Right lobe of liver (tissue), 6 donors: ENCODE measurements at regions not wholly inside any gene's neighbourhood (a gene's known extent, or its start where the extent isn't known, plus 50 kb on each side); places are given as distances from the start of the nearest gene placed in this dataset.

Source experiments
- ATAC-seq, 4 donors: fragments of 200-7000 bp; cut with Tn5 transposase; one replicate each; pipeline ENCODE4 v1.9.1; 2020; ENCODE audit warnings: mild to moderate bottlenecking in 4 of 4, moderate library complexity in 4 of 4
- DNase-seq, 3 donors: peaks; one replicate each; pipeline ENCODE4 v3.0.0-alpha.2; 2020
- H3K27ac ChIP-seq, 3 donors: fragments of 200-600 bp; one replicate each; pipeline ENCODE4 v1.8.0; 2022
- H3K27me3 ChIP-seq, 2 donors: fragments of 200-600 bp; one replicate each; pipeline ENCODE4 v1.8.0; 2022
- H3K36me3 ChIP-seq, 4 donors: fragments of 200-600 bp; sonication (generic) in 1 of 4; one replicate each; pipeline versions ENCODE4 v1.5.1 to v1.8.0; 2017 to 2022; ENCODE audit warnings: control low read depth in 1 of 4
- H3K4me1 ChIP-seq, 4 donors: fragments of 200-600 bp; sonication (generic) in 1 of 4; one replicate each; pipeline versions ENCODE4 v1.5.1 to v1.8.0; 2017 to 2022; ENCODE audit warnings: control low read depth in 1 of 4
- H3K4me3 ChIP-seq, 3 donors: fragments of 200-600 bp; one replicate each; pipeline ENCODE4 v1.8.0; 2022
- H3K9me3 ChIP-seq, 4 donors: fragments of 200-600 bp; sonication (generic) in 1 of 4; one replicate each; pipeline versions ENCODE4 v1.5.1 to v1.8.0; 2017 to 2022; ENCODE audit warnings: control low read depth in 1 of 4
- CTCF ChIP-seq, 4 donors: fragments of 200-600 bp in 3 of 4; fragments of 450-650 bp in 1 of 4; IDR thresholded peaks; one replicate each; pipeline versions ENCODE4 v1.5.1 to v1.8.0; 2016 to 2022; ENCODE audit warnings: antibody characterized with exemption in 4 of 4, mild to moderate bottlenecking in 2 of 4
- POLR2A ChIP-seq: fragments of 450-650 bp; IDR thresholded peaks from one replicate; pipeline ENCODE4 v1.6.1; 2017; ENCODE audit warnings: antibody characterized with exemption, mild to moderate bottlenecking
- WGBS: methylation state at CpG from one replicate; pipeline ENCODE4 v1.1.6; 2018; ENCODE audit warnings: low coverage, low lambda C conversion rate; ENCODE audit not compliant: insufficient coverage; ENCODE audit errors: missing lambda C conversion rate; 5-methylcytosine and 5-hydroxymethylcytosine counted together
- intact Hi-C, 2 donors: fragments of 100-400 bp; cut with DNase I; formaldehyde crosslinking; loops; one replicate each; pipeline versions ENCODE4 v1.11.2 to v1.14.1; 2022
- donor health status: DM: no; HTN: yes; CAD: no.
- donor health status: DM: no; HTN: no; CAD: no.
- donor health status: DM: no; HTN: no; CAD: no.
- donor health status: DM: no; HTN: yes; CAD: no.
- donor health status: DM: no; HTN: yes; CAD: no.

- TF ChIP-seq POLR2A (no peak), CTCF (IDR thresholded peaks at IDR 0.05) (no peak)
- Histone ChIP-seq H3K9me3 (no peaks in the 10 kb centered on the region), H3K36me3 (no peaks in the 10 kb centered on the region), H3K27ac (no peak overlapping the region), H3K27me3 (no peaks in the 10 kb centered on the region), H3K4me1 (no peaks in the 10 kb centered on the region), H3K4me3 (no peak overlapping the region)
- ATAC-seq (no peak), DNase-seq (no peak)
- 93% methylated on average over 6 of the region's 7 CpGs for WGBS
- intact Hi-C loops, result no loop called here
Observed at GRCh38 chrX:7318241-7318640, 170.3 kb upstream of the PUDP start.

- 96% methylated on average over 2 of the region's 2 CpGs for WGBS
- DNase-seq, result no peak
- Histone ChIP-seq H3K4me1 (no peaks in the 10 kb centered on the region), H3K36me3 (no peaks in the 10 kb centered on the region), H3K9me3 (no peaks in the 10 kb centered on the region), H3K4me3 (no peak overlapping the region), H3K27me3 (no peaks in the 10 kb centered on the region), H3K27ac (no peak overlapping the region)
- intact Hi-C loops, result no loop called here
- TF ChIP-seq CTCF (IDR thresholded peaks at IDR 0.05) (no peak), POLR2A (no peak)
- ATAC-seq, result no peak
Observed at GRCh38 chrX:7316887-7317286, 168.9 kb upstream of the PUDP start.

GRCh38 chrX:7316280-7316679, 168.3 kb upstream of the PUDP start:
- no peak overlapping the region for H3K27ac ChIP-seq
- H3K36me3 ChIP-seq, result no peaks in the 10 kb centered on the region
- no peak for ATAC-seq
- intact Hi-C loops, result no loop called here
- TF ChIP-seq POLR2A (no peak), CTCF (IDR thresholded peaks at IDR 0.05) (no peak)
- H3K4me1 ChIP-seq, result no peaks in the 10 kb centered on the region
- no peaks in the 10 kb centered on the region for H3K9me3 ChIP-seq
- H3K4me3 ChIP-seq, result no peak overlapping the region
- H3K27me3 ChIP-seq, result no peaks in the 10 kb centered on the region
- no peak for DNase-seq

- 93% methylated on average over 3 of the region's 4 CpGs for WGBS
- ATAC-seq, result no peak
- H3K27me3 ChIP-seq, result no peaks in the 10 kb centered on the region
- no peak overlapping the region for H3K27ac ChIP-seq
- intact Hi-C loops, result no loop called here
- H3K36me3 ChIP-seq, result no peaks in the 10 kb centered on the region
- no peak overlapping the region for H3K4me3 ChIP-seq
- DNase-seq, result no peak
- TF ChIP-seq POLR2A, result no peak
- no peak for TF ChIP-seq CTCF (IDR thresholded peaks at IDR 0.05)
- no peaks in the 10 kb centered on the region for H3K4me1 ChIP-seq
- no peaks in the 10 kb centered on the region for H3K9me3 ChIP-seq
Observed at GRCh38 chrX:7314425-7314824, 166.5 kb upstream of the PUDP start.

- DNase-seq, result no peak
- H3K27ac ChIP-seq, result no peak overlapping the region
Observed at GRCh38 chrX:7307720-7308119, 159.8 kb upstream of the PUDP start.

More at GRCh38 chrX:7307720-7308119, 159.8 kb upstream of the PUDP start:
- TF ChIP-seq POLR2A, result no peak
- no peak for TF ChIP-seq CTCF (IDR thresholded peaks at IDR 0.05)
- no peak for ATAC-seq
- H3K27me3 ChIP-seq, result no peaks in the 10 kb centered on the region
- intact Hi-C loops, result no loop called here
- no peak overlapping the region for H3K4me3 ChIP-seq
- no peaks in the 10 kb centered on the region for H3K4me1 ChIP-seq
- no peaks in the 10 kb centered on the region for H3K36me3 ChIP-seq
- H3K9me3 ChIP-seq, result no peaks in the 10 kb centered on the region
- 100% methylated on average over 1 of the region's 1 CpG for WGBS
